ENCODE measurements at regions not wholly inside any gene's neighbourhood (a gene's known extent, or its start where the extent isn't known, plus 50 kb on each side); places are given as distances from the start of the nearest gene placed in this dataset.

GRCh38 chr9:115649991-115650472 lies 503.6 kb upstream of the PAPPA start:
- DNase-seq (ENCODE audit: extremely low read depth, low read depth): peak; percentile 34
- TF ChIP-seq, protein P1, sequence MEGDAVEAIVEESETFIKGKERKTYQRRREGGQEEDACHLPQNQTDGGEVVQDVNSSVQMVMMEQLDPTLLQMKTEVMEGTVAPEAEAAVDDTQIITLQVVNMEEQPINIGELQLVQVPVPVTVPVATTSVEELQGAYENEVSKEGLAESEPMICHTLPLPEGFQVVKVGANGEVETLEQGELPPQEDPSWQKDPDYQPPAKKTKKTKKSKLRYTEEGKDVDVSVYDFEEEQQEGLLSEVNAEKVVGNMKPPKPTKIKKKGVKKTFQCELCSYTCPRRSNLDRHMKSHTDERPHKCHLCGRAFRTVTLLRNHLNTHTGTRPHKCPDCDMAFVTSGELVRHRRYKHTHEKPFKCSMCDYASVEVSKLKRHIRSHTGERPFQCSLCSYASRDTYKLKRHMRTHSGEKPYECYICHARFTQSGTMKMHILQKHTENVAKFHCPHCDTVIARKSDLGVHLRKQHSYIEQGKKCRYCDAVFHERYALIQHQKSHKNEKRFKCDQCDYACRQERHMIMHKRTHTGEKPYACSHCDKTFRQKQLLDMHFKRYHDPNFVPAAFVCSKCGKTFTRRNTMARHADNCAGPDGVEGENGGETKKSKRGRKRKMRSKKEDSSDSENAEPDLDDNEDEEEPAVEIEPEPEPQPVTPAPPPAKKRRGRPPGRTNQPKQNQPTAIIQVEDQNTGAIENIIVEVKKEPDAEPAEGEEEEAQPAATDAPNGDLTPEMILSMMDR (IDR thresholded peaks at IDR 0.05; ENCODE audit: low read depth, low read length): no peak

DNA sequence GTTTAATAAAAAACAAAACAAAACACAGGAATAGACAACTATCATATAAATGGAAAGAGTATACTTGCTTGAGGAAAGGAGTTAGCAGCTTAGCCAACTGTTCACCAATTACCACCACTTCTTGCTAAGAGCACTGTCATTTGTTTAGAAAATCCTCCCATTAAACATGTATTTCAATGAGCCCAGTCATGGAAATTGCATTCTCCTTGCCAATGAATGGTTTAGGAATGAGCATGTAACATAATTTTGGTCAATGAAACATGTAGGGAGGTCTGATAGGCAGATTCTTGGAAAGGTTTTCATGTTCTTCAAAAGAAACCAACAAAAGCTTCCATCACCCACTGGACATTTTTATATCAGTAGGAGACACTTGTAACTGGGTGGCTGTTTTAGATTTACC lies 502.8 kb upstream of the PAPPA start:
- TF ChIP-seq, protein P1 (IDR thresholded peaks at IDR 0.05; ENCODE audit: low read depth, low read length): no peak
- peak; percentile 78 for DNase-seq (ENCODE audit: extremely low read depth, low read depth)

- no peak for DNase-seq (ENCODE audit: extremely low read depth, low read depth)
- TF ChIP-seq, protein P1 (IDR thresholded peaks at IDR 0.05; ENCODE audit: low read depth, low read length): no peak
Observed at GRCh38 chr9:115651461-115651860, 502.1 kb upstream of the PAPPA start.

- peak; percentile 25 for DNase-seq (ENCODE audit: extremely low read depth, low read depth)
- TF ChIP-seq, protein P1 (IDR thresholded peaks at IDR 0.05; ENCODE audit: low read depth, low read length): no peak
Observed at GRCh38 chr9:115653171-115653606, 500.4 kb upstream of the PAPPA start.

GRCh38 chr9:115657695-115658094 lies 495.9 kb upstream of the PAPPA start:
- TF ChIP-seq, protein P1 (IDR thresholded peaks at IDR 0.05; ENCODE audit: low read depth, low read length): no peak
- no peak for DNase-seq (ENCODE audit: extremely low read depth, low read depth)

- TF ChIP-seq, protein P1 (IDR thresholded peaks at IDR 0.05; ENCODE audit: low read depth, low read length): no peak
- no peak for DNase-seq (ENCODE audit: extremely low read depth, low read depth)
Observed at GRCh38 chr9:115665519-115665918, 488.1 kb upstream of the PAPPA start.

- peak; percentile 73 for DNase-seq (ENCODE audit: extremely low read depth, low read depth)
- TF ChIP-seq, protein P1 (IDR thresholded peaks at IDR 0.05; ENCODE audit: low read depth, low read length): no peak
Observed at GRCh38 chr9:115668521-115668920, 485.1 kb upstream of the PAPPA start.

All from AG09319 (cell line).